MM.1S (cell line): ENCODE measurements at regions not wholly inside any gene's neighbourhood (a gene's known extent, or its start where the extent isn't known, plus 50 kb on each side); places are given as distances from the start of the nearest gene placed in this dataset.

Source experiments
- DNase-seq: peaks from one replicate; pipeline ENCODE4 v3.0.0-alpha.2; 2015
- H2AFZ ChIP-seq: fragments of 300-600 bp; sonication (generic); 2 replicates; pipeline ENCODE4 v1.6.0; 2016; ENCODE audit warnings: antibody characterized with exemption, low read length
- H3F3A ChIP-seq: fragments of 300-600 bp; sonication (generic); 2 replicates; pipeline ENCODE4 v1.6.1; 2016; ENCODE audit warnings: mild to moderate bottlenecking, antibody characterized with exemption, low read length, moderate library complexity, mixed read lengths; ENCODE audit not compliant: insufficient read depth
- H3K27ac ChIP-seq: fragments of 300-600 bp; sonication (generic); 2 replicates; pipeline ENCODE4 v1.5.1; 2016; ENCODE audit warnings: mild to moderate bottlenecking, low read length
- H3K27me3 ChIP-seq: fragments of 300-600 bp; sonication (generic); replicated peaks from 2 replicates; pipeline ENCODE4 v1.6.0; 2016; ENCODE audit warnings: low read length; ENCODE audit not compliant: insufficient read depth
- H3K36me3 ChIP-seq: fragments of 300-600 bp; sonication (generic); replicated peaks from 2 replicates; pipeline ENCODE4 v1.6.1; 2016; ENCODE audit warnings: mild to moderate bottlenecking, low read length, mixed read lengths; ENCODE audit not compliant: insufficient read depth
- H3K4me1 ChIP-seq: fragments of 300-600 bp; sonication (generic); 2 replicates; pipeline ENCODE4 v1.6.1; 2016; ENCODE audit warnings: low read length, mixed read lengths
- H3K4me2 ChIP-seq: fragments of 300-600 bp; sonication (generic); 2 replicates; pipeline ENCODE4 v1.6.0; 2016; ENCODE audit warnings: low read depth, low read length
- H3K4me3 ChIP-seq: fragments of 300-600 bp; sonication (generic); 2 replicates; pipeline ENCODE4 v1.5.1; 2016; ENCODE audit warnings: low read length, mixed read lengths
- H3K79me2 ChIP-seq: fragments of 300-600 bp; sonication (generic); 2 replicates; pipeline ENCODE4 v1.6.1; 2016; ENCODE audit warnings: mixed run types, low read length, mixed read lengths
- H3K9ac ChIP-seq: fragments of 300-600 bp; sonication (generic); 2 replicates; pipeline ENCODE4 v1.6.1; 2016; ENCODE audit warnings: low read length, mixed read lengths
- H3K9me2 ChIP-seq: fragments of 300-600 bp; sonication (generic); replicated peaks from 2 replicates; pipeline ENCODE4 v1.6.1; 2016; ENCODE audit warnings: mild to moderate bottlenecking, low read length, mixed read lengths; ENCODE audit not compliant: insufficient read depth
- H3K9me3 ChIP-seq: fragments of 300-600 bp; sonication (generic); replicated peaks from 2 replicates; pipeline ENCODE4 v1.6.1; 2016; ENCODE audit warnings: mild to moderate bottlenecking, low read length, mixed read lengths; ENCODE audit not compliant: insufficient read depth
- H4K20me1 ChIP-seq: fragments of 300-600 bp; sonication (generic); 2 replicates; pipeline ENCODE4 v1.6.1; 2016; ENCODE audit warnings: mild to moderate bottlenecking, low read length, moderate library complexity, mixed read lengths; ENCODE audit not compliant: insufficient read depth
- CTCF ChIP-seq: fragments of 300-600 bp; sonication (generic); IDR thresholded peaks from 2 replicates; pipeline ENCODE4 v1.5.1; 2016; ENCODE audit warnings: antibody characterized with exemption, low read length, mixed read lengths
- EZH2 ChIP-seq: fragments of 300-600 bp; sonication (generic); optimal IDR thresholded peaks from 2 replicates; pipeline ENCODE3; 2017; ENCODE audit warnings: low read depth, mild to moderate bottlenecking, antibody characterized with exemption, low read length, mixed read lengths
- EZH2phosphoT487 ChIP-seq: fragments of 300-600 bp; sonication (generic); IDR thresholded peaks from 2 replicates; pipeline ENCODE4 v1.6.1; 2018; ENCODE audit warnings: antibody characterized with exemption, low read length

- Histone ChIP-seq H3K4me1 (no peaks in the 10 kb centered on the region), H3K9me3 (no peaks in the 10 kb centered on the region), H3K36me3 (no peaks in the 10 kb centered on the region), H3K79me2 (no peaks in the 10 kb centered on the region), H3K4me3 (no peak overlapping the region), H3K4me2 (no peak overlapping the region), H3K27me3 (no peaks in the 10 kb centered on the region), H3K27ac (no peak overlapping the region), H4K20me1 (no peaks in the 10 kb centered on the region), H3K9me2 (no peaks in the 10 kb centered on the region), H3K9ac (no peak overlapping the region), H3F3A (no peaks in the 10 kb centered on the region), H2AFZ (no peak overlapping the region)
- no peak for DNase-seq
- no peak for TF ChIP-seq CTCF
- TF ChIP-seq EZH2phosphoT487, result no peak
- TF ChIP-seq EZH2, result no peak
These were observed 62.2 kb upstream of the PRPS1 start for GRCh38 chrX:107565931-107566603.

- Histone ChIP-seq H3K36me3 (no peaks in the 10 kb centered on the region), H3K9ac (no peak overlapping the region), H3K27ac (no peak overlapping the region), H2AFZ (no peak overlapping the region), H3K27me3 (no peaks in the 10 kb centered on the region), H3K79me2 (no peaks in the 10 kb centered on the region), H3K9me3 (no peaks in the 10 kb centered on the region), H4K20me1 (no peaks in the 10 kb centered on the region), H3K9me2 (no peaks in the 10 kb centered on the region), H3F3A (no peaks in the 10 kb centered on the region), H3K4me1 (no peaks in the 10 kb centered on the region), H3K4me2 (no peak overlapping the region), H3K4me3 (no peak overlapping the region)
- no peak for DNase-seq
- TF ChIP-seq EZH2phosphoT487, result no peak
- no peak for TF ChIP-seq EZH2
- TF ChIP-seq CTCF, result no peak
These were observed 61.6 kb upstream of the PRPS1 start for GRCh38 chrX:107566604-107567262.

- H3K27me3 ChIP-seq, result no peaks in the 10 kb centered on the region
- H3K27ac ChIP-seq, result no peak overlapping the region
- no peak overlapping the region for H3K4me3 ChIP-seq
- no peaks in the 10 kb centered on the region for H3K9me3 ChIP-seq
- no peaks in the 10 kb centered on the region for H3K36me3 ChIP-seq
- no peak overlapping the region for H3K4me2 ChIP-seq
- H3K4me1 ChIP-seq, result no peaks in the 10 kb centered on the region
- H2AFZ ChIP-seq, result no peak overlapping the region
- no peak overlapping the region for H3K9ac ChIP-seq
- TF ChIP-seq EZH2phosphoT487, result no peak
- no peak for TF ChIP-seq EZH2
- no peak for TF ChIP-seq CTCF
- H3K9me2 ChIP-seq, result no peaks in the 10 kb centered on the region
- H4K20me1 ChIP-seq, result no peaks in the 10 kb centered on the region
- no peak for DNase-seq
- no peaks in the 10 kb centered on the region for H3F3A ChIP-seq
- no peaks in the 10 kb centered on the region for H3K79me2 ChIP-seq
These were observed 60.9 kb upstream of the PRPS1 start for GRCh38 chrX:107567370-107567769.
